Right forelimb (tissue), 1 donor: ENCODE measurements at regions not wholly inside any gene's neighbourhood (a gene's known extent, or its start where the extent isn't known, plus 50 kb on each side); places are given as distances from the start of the nearest gene placed in this dataset.

ENCODE experiments used
- DNase-seq: peaks from one replicate; pipeline ENCODE4 v3.0.0-alpha.2; 2018

DNA sequence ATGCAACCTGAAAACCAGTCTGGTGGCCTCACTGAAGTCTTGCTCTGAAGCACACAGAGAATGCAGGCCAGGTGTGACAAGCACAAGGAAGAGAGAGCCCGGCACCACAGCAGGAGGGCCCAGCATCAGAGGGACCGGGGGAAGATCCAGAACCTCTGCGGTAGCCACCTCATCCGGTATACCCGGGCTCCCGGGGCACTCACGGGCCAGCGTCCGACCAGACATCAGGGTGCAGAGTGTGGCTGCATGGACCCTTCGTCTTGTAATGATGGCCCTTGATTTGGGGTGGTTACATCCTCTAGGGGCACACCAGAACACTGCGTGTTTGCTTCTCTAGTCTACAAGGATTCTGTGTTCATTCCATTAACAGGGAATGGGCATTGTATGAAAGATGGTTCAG lies 406.0 kb downstream of the GADD45G start:
- DNase-seq = no peak

DNA sequence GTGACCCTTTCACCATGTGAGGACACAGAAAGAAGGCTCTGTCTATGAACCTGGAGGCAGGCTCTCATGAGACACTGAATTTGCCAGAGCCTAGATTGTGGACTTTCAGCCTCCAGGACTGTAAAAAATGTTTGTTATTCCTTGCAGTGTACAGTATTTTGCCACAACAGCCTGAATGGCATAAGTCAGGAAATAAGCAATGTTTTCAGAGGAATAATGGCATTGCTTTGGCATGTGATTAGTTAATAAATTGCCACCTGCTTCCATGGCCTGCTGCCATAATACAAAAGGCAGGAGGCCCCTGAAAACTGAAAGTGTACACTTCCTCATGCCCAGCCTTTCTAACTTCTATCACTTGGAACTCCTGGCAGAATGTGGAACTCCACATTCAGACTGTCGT lies 408.1 kb downstream of the GADD45G start:
- DNase-seq = no peak

DNA sequence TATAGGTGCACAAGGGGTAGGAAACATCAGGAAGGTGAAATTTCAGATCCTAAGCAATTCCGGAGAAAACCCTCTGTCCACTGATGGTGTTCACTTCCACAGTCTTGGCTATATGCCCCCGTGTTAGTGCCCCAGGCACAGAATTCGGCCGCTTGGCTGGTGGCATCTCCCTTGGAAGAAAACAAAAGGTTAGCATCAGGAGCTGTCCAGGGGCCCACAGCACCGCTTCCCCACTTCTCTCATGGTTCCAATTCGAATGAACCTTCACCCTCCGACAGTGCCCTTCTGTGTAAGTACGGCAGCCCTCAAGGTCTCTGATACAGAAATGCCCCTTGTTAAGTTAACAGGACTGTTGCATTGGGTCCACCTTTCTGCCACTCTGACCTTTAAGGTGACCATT lies 409.0 kb downstream of the GADD45G start:
- no peak for DNase-seq

- no peak for DNase-seq
These were observed 409.6 kb downstream of the GADD45G start for GRCh38 chr9:90014421-90014820.

DNA sequence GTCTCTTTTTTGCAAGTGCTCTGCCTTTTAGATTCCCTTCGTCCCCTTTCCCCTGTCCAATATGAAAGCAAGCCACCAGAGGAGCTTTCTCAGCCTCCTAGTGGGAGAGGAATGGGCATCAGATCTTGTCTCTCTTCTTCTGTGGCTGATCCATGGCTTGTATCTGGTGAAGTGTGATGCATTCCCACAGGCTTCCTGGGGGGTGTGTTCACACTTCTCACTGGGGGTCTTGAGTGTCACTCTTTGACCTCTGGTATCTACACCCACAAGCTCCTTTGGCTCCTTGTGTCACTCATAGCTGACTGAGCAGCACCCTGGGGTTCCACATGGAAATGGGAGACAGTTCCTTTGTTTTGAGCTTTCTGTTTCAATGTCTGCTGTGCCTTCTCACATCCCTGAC lies 411.5 kb downstream of the GADD45G start:
- no peak for DNase-seq

GRCh38 chr9:90017679-90018078 lies 412.9 kb downstream of the GADD45G start:
- no peak for DNase-seq

DNA sequence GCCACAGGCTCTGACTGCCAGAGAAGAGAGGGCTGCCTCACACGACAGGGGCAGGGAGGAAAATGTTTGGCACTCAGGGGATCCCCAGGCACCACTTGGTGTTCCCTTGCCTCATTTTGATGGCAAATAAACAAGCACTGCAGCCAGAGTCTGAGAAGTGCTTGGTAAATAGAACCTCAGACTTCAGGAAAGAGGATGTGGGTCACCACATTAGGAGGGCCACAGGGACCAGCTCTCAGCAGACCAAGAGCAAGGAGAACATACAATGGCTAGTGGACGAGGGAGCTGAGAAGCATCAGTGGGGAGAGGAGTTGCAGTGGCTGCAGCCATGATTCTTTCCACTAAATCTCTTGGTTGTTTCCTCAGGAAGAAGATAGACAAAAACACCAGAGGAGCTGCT lies 413.9 kb downstream of the GADD45G start:
- no peak for DNase-seq

GRCh38 chr9:90019626-90020025 lies 414.8 kb downstream of the GADD45G start:
- no peak for DNase-seq

DNA sequence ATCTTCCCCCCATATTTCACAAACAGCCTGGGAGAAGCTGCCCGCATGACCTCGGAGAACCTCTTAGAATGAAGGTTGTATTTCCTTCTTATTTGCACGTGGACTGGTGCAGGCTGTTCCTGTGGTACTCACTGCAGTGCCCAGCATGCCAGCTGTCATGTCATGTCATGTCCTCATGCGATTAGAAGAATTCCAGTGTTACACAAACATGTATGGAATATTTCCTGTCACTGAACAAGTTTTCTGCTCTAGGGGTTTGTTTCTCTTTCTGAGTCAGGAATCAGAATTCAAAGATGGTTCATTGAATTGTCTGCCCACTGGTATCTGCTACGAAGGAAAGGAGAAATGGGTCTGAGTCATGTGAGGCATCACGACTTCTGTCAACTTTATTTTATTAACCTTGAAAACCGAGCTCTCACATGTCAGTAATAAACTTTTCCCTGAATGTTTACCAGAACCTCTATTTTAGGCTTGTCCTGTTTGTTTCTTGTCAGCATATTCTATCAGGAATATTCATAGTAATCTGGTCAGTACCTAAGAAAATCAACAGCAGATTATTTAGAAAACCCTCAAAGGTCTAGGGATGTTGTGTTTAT lies 415.6 kb downstream of the GADD45G start:
- no peak for DNase-seq

GRCh38 chr9:90021216-90021906 lies 416.5 kb downstream of the GADD45G start:
- no peak for DNase-seq

DNA sequence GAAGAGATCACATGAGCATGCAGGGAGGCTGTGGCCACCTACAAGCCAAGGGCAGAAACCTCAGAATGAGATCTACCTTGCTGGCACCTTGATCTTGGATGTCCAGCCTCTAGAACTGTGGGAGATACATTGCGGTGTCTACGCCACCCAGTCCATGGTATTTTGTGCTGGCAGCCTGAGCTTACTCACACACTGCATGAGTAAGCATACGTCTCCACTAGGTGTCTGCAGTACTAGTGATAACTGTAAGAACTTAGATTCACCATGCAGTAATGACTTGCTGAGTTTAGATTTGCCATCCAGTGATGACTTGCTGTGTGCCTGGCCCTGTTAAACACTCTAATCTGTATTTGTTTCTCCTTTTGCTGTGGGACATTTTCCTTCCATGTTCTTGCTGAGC lies 417.7 kb downstream of the GADD45G start:
- DNase-seq = no peak

DNA sequence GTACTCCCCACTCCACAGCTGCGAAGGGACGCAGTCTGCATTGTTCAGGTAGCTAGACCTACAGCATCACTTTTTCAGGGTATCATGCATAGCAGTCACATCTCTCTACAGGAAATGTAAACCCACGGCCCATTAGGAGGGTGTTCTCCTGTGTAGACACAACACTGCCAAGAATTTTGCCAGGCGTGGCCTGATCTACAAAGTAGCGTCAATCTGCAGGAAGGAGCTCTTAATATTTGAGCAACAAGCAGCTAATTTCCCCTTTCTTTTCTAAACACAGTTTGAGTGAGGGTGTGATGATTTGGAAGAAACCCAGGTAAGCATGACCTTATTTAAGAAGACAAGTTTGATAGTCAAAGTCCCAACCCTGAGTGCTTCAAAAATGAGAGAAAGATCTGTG lies 419.0 kb downstream of the GADD45G start:
- no peak for DNase-seq

- no peak for DNase-seq
These were observed 419.6 kb downstream of the GADD45G start for GRCh38 chr9:90024409-90024808.

DNA sequence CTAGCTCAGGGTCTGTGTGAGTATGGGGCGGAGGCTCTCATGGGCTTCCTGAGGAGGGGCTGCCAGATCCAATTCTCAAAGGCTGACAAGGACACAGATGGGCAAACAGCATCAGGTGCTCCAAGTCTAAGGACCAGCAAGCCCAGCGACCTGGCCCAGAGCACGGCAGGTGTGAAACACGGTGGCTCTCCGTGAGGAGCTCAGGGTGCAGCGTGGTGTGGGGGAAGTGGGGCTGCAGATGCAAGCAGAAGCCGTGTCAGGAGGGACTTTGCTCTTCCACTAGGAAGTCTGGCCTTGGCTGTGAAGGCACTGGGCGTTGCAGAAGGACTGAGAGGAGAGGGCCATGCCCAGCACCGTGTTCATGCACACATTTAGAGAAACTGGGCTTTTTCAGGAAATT lies 420.0 kb downstream of the GADD45G start:
- no peak for DNase-seq

DNA sequence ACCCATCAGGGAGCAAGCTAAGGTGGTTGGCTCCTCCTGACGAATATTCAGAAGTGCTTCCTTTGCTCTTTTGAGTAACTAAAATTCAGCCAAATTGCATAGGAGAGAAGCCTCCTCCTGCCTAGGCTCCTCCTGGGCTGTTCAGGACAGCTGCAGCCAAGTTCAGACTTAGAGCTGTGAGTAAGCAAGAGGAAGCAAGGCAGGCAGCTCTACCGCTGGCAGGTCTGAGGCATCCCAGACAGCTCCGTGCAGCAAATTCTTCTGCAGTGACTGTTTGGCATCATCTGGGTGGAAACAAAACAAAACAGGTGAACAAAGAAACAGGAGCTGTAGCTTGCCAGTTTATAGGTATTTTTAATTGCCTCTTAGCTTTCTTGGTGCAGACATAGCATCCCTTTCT lies 421.0 kb downstream of the GADD45G start:
- DNase-seq = no peak

DNA sequence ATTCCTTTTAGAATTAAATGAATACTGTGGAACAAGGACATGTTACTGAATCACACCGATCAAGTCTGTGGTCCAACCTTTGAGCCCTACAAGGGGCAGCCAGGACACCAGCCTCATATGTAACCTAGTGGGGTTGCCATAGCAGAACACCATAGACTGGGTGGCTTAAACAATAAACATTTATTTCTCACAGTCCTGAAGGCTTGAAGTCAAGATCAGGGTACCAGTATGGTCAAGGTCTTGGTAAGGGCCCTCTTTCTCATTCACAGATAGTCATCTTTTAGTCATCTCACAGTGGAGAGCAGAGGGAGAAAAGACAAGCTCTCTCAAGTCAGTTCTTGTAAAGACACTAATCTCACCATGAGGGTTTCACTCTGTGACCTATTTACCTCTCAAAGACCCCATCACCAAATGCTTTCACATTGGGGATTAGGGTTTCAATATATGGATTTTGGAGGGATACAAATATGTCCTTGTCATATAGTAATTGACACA lies 422.5 kb downstream of the GADD45G start:
- DNase-seq = no peak

DNA sequence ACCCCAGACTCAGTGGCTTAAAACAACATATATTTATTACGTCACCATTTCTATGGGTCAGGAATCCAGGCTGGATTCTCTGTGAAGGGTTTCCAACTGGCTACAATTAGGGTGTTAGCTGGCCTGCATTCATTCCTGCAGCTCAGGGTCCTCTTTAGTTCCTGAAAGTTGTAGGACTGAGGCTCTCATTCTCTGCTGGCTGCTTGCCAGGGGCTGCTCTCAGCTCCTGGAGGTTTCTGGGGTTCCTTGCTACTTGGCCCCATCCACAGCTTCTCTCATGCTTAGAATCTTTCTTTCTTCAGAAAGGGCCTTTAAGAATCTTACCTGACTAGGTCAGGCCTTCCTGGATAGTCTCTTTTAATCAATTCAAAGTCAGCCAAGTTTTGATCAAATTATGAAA lies 424.6 kb downstream of the GADD45G start:
- no peak for DNase-seq

- DNase-seq = no peak
These were observed 425.2 kb downstream of the GADD45G start for GRCh38 chr9:90029996-90030395.

DNA sequence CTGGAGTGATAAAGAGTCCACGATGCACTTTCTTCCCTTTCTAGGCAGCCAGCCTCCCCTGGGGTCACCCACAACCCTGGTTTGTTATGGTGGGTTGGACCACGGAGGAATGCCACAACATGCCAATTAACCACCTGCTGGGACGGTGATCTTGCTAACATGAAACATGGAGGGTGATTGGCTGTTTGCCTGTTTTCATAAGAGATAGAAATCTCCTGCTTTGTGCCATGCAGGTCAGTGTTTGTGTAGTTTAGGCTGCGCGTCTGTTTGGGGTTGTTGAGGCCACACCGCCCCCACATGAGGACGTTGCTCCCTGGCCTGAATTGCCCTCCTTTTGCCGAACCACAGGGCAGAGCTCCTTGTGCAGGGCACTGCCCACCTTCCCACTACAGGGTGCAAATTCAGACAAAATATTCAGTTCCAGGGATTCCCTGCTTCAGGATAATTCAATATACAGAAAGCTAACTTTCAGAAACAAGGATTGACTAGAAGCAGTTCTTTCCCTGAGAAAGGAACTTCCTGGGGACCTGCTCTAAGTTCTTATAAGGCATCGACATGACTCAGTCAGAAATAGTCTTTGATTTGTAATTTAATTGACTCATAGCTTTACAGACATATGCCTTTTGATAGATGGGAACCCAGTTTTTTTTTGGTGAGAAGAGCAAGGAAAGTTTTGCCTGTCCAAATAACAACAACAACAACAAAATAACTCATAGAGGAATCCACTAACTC lies 427.6 kb downstream of the GADD45G start:
- DNase-seq = no peak

GRCh38 chr9:90033028-90033650 lies 428.3 kb downstream of the GADD45G start:
- no peak for DNase-seq

GRCh38 chr9:90034071-90034470 lies 429.3 kb downstream of the GADD45G start:
- no peak for DNase-seq

- DNase-seq = no peak
These were observed 430.7 kb downstream of the GADD45G start for GRCh38 chr9:90035471-90035870.

DNA sequence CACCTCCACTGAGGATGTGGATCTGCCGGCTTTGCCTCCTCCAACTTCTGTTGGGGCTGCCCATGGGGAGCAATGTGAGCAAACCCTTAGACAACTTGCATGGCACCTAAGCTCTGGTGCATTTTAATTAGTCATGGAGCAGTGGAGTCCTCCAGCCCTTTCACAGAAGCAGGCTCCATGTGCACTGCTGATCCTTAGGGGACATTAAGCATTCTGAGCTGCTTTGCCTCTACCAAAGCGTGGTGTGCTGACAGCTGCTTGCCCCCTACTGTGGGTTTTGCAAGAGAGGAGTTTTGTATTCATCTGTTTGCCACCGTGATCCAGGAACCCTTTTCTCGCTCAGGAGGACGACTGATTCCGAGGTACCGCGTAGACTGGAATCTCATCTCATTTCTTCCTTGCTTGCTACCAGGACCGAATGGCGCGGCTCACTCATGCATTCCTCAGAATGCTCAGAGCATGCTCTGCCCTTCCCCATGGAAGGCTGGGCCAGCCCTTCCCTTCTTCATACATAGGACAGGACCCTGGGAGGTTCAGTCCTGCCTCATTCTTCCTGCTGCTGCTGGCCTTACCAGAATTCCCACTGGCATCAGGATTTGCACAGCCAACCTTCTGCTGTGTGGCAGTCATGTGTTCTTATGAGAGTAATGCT lies 432.5 kb downstream of the GADD45G start:
- no peak for DNase-seq
